PFSK-1 (cell line): ENCODE measurements at regions not wholly inside any gene's neighbourhood (a gene's known extent, or its start where the extent isn't known, plus 50 kb on each side); places are given as distances from the start of the nearest gene placed in this dataset.

Source experiments
- FOXP2 ChIP-seq: optimal IDR thresholded peaks from 2 replicates; pipeline ENCODE3; 2011; ENCODE audit warnings: borderline replicate concordance, control low read depth, inconsistent platforms; ENCODE audit not compliant: insufficient read depth; ENCODE audit errors: extremely low read length, extremely low read depth
- POLR2AphosphoS5 ChIP-seq: IDR thresholded peaks from 2 replicates; pipeline ENCODE4 v1.6.1; 2012; ENCODE audit warnings: low read depth, mild to moderate bottlenecking, control low read depth, low read length, moderate library complexity
- SIN3A ChIP-seq: IDR thresholded peaks from 2 replicates; pipeline ENCODE4 v1.6.1; 2012; ENCODE audit warnings: mild to moderate bottlenecking, low read length, moderate library complexity, borderline replicate concordance; ENCODE audit not compliant: insufficient read depth
- TAF1 ChIP-seq: IDR thresholded peaks from 2 replicates; pipeline ENCODE4 v1.6.1; 2012; ENCODE audit warnings: low read length, control low read depth, borderline replicate concordance; ENCODE audit not compliant: insufficient read depth
- TF ChIP-seq, protein P1 (sequence below), 2 experiments: IDR thresholded peaks; 2 replicates each; pipeline versions ENCODE4 v1.6.1 to v1.8.0; 2011 to 2012; ENCODE audit warnings: low read depth in 2 of 2, low read length in 2 of 2, control low read depth in 1 of 2, inconsistent platforms in 1 of 2, mild to moderate bottlenecking in 1 of 2, moderate library complexity in 1 of 2; ENCODE audit not compliant: insufficient read depth in 1 of 2

DNA sequence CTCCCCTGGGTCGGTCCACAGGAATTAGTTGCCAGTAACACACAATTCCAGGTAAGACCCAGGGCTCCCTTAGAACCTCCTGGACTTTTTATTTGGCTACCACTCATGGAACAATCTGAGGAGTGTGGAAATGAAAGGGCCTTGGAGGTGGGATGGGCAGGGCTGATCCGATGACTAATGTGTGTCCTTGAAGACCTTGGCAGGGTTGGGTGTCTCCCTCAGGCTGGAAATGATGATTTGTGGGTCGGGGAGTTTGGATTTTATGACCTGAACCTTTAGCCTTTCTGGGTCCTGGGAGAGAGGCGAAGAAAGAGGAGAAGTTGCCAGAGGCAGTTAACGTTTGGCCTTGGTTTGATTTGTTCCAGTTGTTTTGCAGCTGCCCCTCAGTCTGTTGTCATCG, 425.0 kb downstream of the MID1IP1 start:
- TF ChIP-seq, protein P1, sequence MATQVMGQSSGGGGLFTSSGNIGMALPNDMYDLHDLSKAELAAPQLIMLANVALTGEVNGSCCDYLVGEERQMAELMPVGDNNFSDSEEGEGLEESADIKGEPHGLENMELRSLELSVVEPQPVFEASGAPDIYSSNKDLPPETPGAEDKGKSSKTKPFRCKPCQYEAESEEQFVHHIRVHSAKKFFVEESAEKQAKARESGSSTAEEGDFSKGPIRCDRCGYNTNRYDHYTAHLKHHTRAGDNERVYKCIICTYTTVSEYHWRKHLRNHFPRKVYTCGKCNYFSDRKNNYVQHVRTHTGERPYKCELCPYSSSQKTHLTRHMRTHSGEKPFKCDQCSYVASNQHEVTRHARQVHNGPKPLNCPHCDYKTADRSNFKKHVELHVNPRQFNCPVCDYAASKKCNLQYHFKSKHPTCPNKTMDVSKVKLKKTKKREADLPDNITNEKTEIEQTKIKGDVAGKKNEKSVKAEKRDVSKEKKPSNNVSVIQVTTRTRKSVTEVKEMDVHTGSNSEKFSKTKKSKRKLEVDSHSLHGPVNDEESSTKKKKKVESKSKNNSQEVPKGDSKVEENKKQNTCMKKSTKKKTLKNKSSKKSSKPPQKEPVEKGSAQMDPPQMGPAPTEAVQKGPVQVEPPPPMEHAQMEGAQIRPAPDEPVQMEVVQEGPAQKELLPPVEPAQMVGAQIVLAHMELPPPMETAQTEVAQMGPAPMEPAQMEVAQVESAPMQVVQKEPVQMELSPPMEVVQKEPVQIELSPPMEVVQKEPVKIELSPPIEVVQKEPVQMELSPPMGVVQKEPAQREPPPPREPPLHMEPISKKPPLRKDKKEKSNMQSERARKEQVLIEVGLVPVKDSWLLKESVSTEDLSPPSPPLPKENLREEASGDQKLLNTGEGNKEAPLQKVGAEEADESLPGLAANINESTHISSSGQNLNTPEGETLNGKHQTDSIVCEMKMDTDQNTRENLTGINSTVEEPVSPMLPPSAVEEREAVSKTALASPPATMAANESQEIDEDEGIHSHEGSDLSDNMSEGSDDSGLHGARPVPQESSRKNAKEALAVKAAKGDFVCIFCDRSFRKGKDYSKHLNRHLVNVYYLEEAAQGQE (IDR thresholded peaks at IDR 0.05; ENCODE audit: insufficient read depth in 1 of 2, low read depth in 2 of 2, low read length in 2 of 2), result no peak
- TF ChIP-seq FOXP2 (no peak), TAF1 (no peak), POLR2AphosphoS5 (no peak), SIN3A (no peak)

DNA sequence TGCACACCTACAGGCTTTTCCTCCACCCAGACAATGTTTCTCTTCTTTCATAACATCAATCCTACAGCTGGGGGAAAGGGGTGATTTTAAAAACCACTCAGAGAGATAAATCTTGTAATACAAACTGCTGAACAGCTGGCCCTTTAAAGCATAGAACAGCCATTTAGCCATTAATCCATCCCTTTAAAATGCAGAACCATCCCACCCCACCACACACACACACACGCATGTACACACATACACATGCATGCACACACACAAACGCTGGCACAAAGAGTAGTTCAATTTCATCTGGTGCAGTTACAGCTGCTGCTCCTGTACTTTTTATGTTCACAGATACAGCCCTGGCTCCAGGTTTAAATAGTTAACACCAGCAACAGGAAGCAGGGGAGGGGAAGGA, 426.1 kb downstream of the MID1IP1 start:
- TF ChIP-seq TAF1, result no peak
- no peak for TF ChIP-seq FOXP2
- no peak for TF ChIP-seq POLR2AphosphoS5

DNA sequence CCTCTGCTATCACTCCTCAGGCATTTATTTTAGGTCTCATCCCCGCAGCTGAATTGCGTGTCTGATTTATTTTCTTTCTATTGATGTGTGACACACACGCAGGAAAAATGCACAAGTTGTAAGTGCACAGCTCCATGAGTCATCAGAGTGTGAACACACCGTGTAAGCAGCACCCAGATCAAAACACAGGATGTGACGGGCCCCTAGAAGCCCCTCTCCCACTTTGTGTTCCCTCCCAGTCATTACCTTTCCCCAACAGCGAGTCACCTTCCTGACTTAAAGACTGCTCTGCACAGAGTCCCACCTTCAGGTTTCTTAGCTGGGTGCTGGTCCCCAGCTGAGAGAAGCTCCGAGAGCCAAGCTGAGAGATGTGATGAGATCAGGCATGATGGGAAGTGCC, 436.7 kb downstream of the MID1IP1 start:
- no peak for TF ChIP-seq SIN3A

DNA sequence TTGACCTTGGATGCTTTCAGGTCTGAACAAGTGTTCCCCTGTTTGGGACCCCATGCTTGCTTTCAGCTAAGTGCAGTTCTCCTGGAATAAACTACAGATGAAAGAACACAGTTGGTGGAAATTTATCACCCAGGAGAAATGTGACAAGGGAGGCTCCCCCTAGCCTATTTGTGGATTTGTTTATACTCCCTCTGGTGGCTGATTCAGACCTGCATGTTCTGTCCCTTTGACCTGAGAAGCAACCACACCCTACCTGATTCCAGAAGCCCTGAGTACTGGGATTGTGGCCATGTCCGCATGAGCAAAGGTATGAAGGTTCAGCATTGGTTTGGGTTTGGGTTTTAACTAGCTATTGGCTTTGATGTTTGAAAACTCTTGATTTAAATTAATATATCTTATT, 440.9 kb downstream of the MID1IP1 start:
- TF ChIP-seq POLR2AphosphoS5 (no peak), FOXP2 (no peak)
- TF ChIP-seq, protein P1 (IDR thresholded peaks at IDR 0.05; ENCODE audit: insufficient read depth in 1 of 2, low read depth in 2 of 2, low read length in 2 of 2), result no peak

DNA sequence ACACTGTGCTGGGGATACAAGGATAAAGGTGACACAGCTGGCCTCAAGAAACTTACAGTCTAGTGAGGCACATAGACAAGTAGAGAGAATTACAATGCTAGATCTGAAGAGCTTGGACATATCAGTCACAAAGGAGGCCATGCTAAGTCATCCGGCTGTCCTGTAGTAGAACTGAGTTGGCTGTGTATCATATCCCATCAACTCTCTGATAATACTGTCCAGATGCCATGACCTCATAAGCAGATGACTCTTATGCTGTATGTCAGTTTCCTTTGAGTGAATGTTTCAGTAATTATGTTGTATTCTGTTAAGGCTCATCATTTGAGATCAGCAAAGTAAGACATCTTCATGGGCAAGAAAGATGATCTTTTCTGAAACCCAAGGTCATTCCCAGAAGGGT, 442.9 kb downstream of the MID1IP1 start:
- TF ChIP-seq SIN3A (no peak), FOXP2 (no peak), TAF1 (no peak), POLR2AphosphoS5 (no peak)
- TF ChIP-seq, protein P1 (IDR thresholded peaks at IDR 0.05; ENCODE audit: insufficient read depth in 1 of 2, low read depth in 2 of 2, low read length in 2 of 2), result no peak

DNA sequence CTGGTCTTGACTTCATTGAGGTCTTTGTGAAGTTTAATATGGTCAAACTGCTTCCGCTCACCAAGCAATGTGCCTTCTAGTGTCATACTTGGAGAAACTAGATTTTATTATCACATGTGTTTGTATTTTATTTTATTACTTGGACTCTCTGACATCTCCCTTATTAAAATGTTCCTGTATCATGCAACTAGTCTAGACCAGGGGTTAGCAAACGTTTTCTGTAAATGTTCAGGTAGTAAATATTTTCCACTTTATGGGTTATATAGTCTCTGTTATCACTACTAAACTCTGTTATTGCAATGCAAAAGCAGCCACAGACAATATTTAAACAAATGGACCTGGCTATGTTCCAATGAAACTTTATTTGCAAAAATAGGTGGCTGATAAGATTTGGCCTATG, 443.8 kb downstream of the MID1IP1 start:
- TF ChIP-seq SIN3A (no peak), TAF1 (no peak), POLR2AphosphoS5 (no peak), FOXP2 (no peak)

DNA sequence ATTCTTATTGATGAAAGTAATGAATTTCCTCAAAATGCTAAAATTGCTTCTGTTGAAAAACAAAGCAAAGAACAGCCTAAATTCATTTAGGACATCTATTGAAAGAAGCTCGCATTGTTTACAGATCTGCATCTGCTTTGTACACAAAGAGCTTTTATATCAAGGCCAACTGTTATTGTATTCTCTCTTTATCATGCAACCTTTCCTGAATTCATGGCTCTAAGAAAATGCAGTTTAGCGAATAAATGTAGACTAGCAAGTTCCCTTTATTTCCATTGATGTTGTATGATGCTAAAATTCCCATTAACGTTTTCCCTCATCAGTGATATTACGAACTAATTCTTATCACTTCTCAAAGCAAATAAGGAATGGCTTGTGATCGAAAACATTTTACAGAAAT, 446.3 kb downstream of the MID1IP1 start:
- TF ChIP-seq FOXP2, result no peak
- no peak for TF ChIP-seq TAF1
- TF ChIP-seq SIN3A, result no peak
- no peak for TF ChIP-seq POLR2AphosphoS5
- TF ChIP-seq, protein P1 (IDR thresholded peaks at IDR 0.05; ENCODE audit: insufficient read depth in 1 of 2, low read depth in 2 of 2, low read length in 2 of 2), result no peak
